ENCODE measurements at regions not wholly inside any gene's neighbourhood (a gene's known extent, or its start where the extent isn't known, plus 50 kb on each side); places are given as distances from the start of the nearest gene placed in this dataset.

- Histone ChIP-seq H3K4me3 (ENCODE audit: low read depth in 1 of 2, low read length in 2 of 2) (no peak overlapping the region), H3K9me3 (ENCODE audit: control insufficient read depth in 1 of 2, low read length in 2 of 2) (no peaks in the 10 kb centered on the region), H3K27me3 (ENCODE audit: low read depth, low read length) (no peaks in the 10 kb centered on the region), H3K4me1 (ENCODE audit: control insufficient read depth in 1 of 2, insufficient read depth in 2 of 2, low read length in 2 of 2) (peaks cover 0 to 13% of the 10 kb centered on the region in 2 donors), H3K27ac (ENCODE audit: low read length) (no peak overlapping the region), H3K36me3 (ENCODE audit: control insufficient read depth in 1 of 2, insufficient read depth in 2 of 2, low read length in 2 of 2) (no peaks in the 10 kb centered on the region)
Observed at GRCh38 chr15:95996494-95996893, 334.0 kb upstream of the NR2F2 start.

DNA sequence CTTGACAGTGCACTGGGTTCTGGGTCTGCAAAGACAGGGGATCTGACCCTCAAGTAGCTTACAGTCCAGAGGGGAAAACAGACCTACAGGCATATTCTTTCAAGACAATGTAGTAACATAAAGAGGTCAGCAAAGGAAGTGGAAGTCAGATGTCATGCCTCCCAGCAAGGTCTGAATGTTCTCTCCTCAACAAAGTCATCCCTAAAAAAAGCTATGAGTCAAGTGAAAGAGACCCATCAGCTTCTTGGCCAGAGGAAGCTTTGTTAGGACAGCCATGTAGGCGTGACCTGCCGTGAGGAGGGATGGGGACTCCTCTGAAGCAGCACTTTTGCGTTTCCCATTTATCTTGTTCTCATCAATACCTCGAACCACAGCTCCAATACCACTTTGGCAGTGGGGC lies 331.6 kb upstream of the NR2F2 start:
- H3K4me3 ChIP-seq (ENCODE audit: low read depth in 1 of 2, low read length in 2 of 2) = no peak overlapping the region
- no peaks in the 10 kb centered on the region for H3K36me3 ChIP-seq (ENCODE audit: control insufficient read depth in 1 of 2, insufficient read depth in 2 of 2, low read length in 2 of 2)

GRCh38 chr15:96002890-96003859 lies 327.3 kb upstream of the NR2F2 start:
- H3K36me3 ChIP-seq (ENCODE audit: control insufficient read depth in 1 of 2, insufficient read depth in 2 of 2, low read length in 2 of 2) = no peaks in the 10 kb centered on the region
- no peaks in the 10 kb centered on the region for H3K4me1 ChIP-seq (ENCODE audit: control insufficient read depth in 1 of 2, insufficient read depth in 2 of 2, low read length in 2 of 2)
- no peak overlapping the region for H3K27ac ChIP-seq (ENCODE audit: low read length)
- no peaks in the 10 kb centered on the region for H3K27me3 ChIP-seq (ENCODE audit: low read depth, low read length)
- no peaks in the 10 kb centered on the region for H3K9me3 ChIP-seq (ENCODE audit: control insufficient read depth in 1 of 2, low read length in 2 of 2)
- H3K4me3 ChIP-seq (ENCODE audit: low read depth in 1 of 2, low read length in 2 of 2) = no peak overlapping the region

More for the DNA sequence above, 331.6 kb upstream of the NR2F2 start:
- Histone ChIP-seq H3K27ac (ENCODE audit: low read length) (no peak overlapping the region), H3K27me3 (ENCODE audit: low read depth, low read length) (no peaks in the 10 kb centered on the region), H3K9me3 (ENCODE audit: control insufficient read depth in 1 of 2, low read length in 2 of 2) (no peaks in the 10 kb centered on the region), H3K4me1 (ENCODE audit: control insufficient read depth in 1 of 2, insufficient read depth in 2 of 2, low read length in 2 of 2) (peaks cover 0 to 13% of the 10 kb centered on the region in 2 donors)

- Histone ChIP-seq H3K27ac (ENCODE audit: low read length) (no peak overlapping the region), H3K4me3 (ENCODE audit: low read depth in 1 of 2, low read length in 2 of 2) (no peak overlapping the region), H3K4me1 (ENCODE audit: control insufficient read depth in 1 of 2, insufficient read depth in 2 of 2, low read length in 2 of 2) (no peaks in the 10 kb centered on the region), H3K36me3 (ENCODE audit: control insufficient read depth in 1 of 2, insufficient read depth in 2 of 2, low read length in 2 of 2) (no peaks in the 10 kb centered on the region), H3K9me3 (ENCODE audit: control insufficient read depth in 1 of 2, low read length in 2 of 2) (no peaks in the 10 kb centered on the region), H3K27me3 (ENCODE audit: low read depth, low read length) (no peaks in the 10 kb centered on the region)
Observed at GRCh38 chr15:96005906-96006305, 324.6 kb upstream of the NR2F2 start.

DNA sequence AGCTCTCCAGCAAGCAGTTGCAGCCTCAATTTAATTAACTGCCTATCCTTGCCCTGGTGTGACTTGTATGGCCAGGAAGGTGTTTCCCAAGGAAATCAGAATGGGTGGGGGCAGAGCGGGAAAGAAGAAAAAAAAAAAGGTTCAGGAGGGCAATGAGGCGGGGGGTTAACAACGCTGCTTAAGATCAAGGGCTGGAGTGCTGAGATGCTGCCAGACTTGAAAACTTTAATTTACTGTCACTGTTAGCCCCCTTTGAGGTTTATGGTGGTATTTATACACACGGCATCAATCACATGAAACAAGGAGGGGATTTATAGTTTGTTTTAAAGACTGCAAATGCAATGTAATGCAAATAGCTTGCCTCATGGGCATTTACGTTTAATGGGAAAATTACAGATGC lies 319.4 kb upstream of the NR2F2 start:
- H3K4me3 ChIP-seq (ENCODE audit: low read depth in 1 of 2, low read length in 2 of 2) = no peak overlapping the region
- no peaks in the 10 kb centered on the region for H3K4me1 ChIP-seq (ENCODE audit: control insufficient read depth in 1 of 2, insufficient read depth in 2 of 2, low read length in 2 of 2)
- H3K36me3 ChIP-seq (ENCODE audit: control insufficient read depth in 1 of 2, insufficient read depth in 2 of 2, low read length in 2 of 2) = no peaks in the 10 kb centered on the region
- H3K9me3 ChIP-seq (ENCODE audit: control insufficient read depth in 1 of 2, low read length in 2 of 2) = no peaks in the 10 kb centered on the region
- H3K27me3 ChIP-seq (ENCODE audit: low read depth, low read length) = no peaks in the 10 kb centered on the region
- no peak overlapping the region for H3K27ac ChIP-seq (ENCODE audit: low read length)

DNA sequence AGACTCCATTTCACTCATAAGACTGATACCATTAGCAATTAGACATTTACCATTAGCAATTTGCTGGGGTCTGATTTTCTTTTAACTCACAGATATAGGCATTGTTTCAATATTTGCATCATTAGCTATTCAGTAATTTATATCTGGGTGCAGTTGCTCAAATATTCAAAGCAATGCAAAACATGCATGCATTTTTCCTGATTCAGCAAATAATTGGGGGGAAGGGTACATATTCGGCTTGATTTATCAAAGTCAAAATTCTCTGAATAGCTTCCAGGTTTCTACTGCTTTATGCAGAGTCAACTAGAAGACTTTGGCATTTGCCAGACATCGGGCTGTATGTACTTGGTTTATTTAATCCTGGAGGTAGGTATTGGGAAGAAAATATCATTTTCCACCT lies 315.6 kb upstream of the NR2F2 start:
- Histone ChIP-seq H3K27ac (ENCODE audit: low read length) (no peak overlapping the region), H3K9me3 (ENCODE audit: control insufficient read depth in 1 of 2, low read length in 2 of 2) (no peaks in the 10 kb centered on the region), H3K27me3 (ENCODE audit: low read depth, low read length) (no peaks in the 10 kb centered on the region), H3K4me3 (ENCODE audit: low read depth in 1 of 2, low read length in 2 of 2) (no peak overlapping the region), H3K36me3 (ENCODE audit: control insufficient read depth in 1 of 2, insufficient read depth in 2 of 2, low read length in 2 of 2) (no peaks in the 10 kb centered on the region), H3K4me1 (ENCODE audit: control insufficient read depth in 1 of 2, insufficient read depth in 2 of 2, low read length in 2 of 2) (no peaks in the 10 kb centered on the region)

- H3K27me3 ChIP-seq (ENCODE audit: low read depth, low read length) = no peaks in the 10 kb centered on the region
- no peak overlapping the region for H3K27ac ChIP-seq (ENCODE audit: low read length)
Observed at GRCh38 chr15:96019114-96019513, 311.4 kb upstream of the NR2F2 start.

DNA sequence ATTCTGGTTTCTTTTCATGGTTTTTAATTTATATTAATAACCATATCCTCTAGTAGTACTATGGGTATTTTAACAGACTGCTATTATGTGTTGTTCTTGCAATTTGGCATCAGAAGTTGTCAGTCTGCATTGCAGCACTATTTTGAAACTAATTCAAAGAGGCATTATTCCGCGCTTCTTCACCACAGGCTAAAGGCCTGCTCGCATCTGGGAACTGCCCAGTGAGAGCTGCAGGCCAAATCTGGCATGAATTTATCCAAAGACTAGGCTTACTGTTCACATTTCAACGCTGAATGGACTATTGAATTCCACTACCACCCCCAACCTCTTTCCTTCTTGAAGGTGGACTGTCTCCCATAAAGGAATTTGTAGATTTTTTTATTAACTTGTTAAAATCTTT lies 310.4 kb upstream of the NR2F2 start:
- no peak overlapping the region for H3K4me3 ChIP-seq (ENCODE audit: low read depth in 1 of 2, low read length in 2 of 2)
- H3K4me1 ChIP-seq (ENCODE audit: control insufficient read depth in 1 of 2, insufficient read depth in 2 of 2, low read length in 2 of 2) = no peaks in the 10 kb centered on the region
- no peak overlapping the region for H3K27ac ChIP-seq (ENCODE audit: low read length)
- no peaks in the 10 kb centered on the region for H3K27me3 ChIP-seq (ENCODE audit: low read depth, low read length)
- H3K36me3 ChIP-seq (ENCODE audit: control insufficient read depth in 1 of 2, insufficient read depth in 2 of 2, low read length in 2 of 2) = no peaks in the 10 kb centered on the region
- H3K9me3 ChIP-seq (ENCODE audit: control insufficient read depth in 1 of 2, low read length in 2 of 2) = no peaks in the 10 kb centered on the region

More at GRCh38 chr15:96019114-96019513, 311.4 kb upstream of the NR2F2 start:
- Histone ChIP-seq H3K36me3 (ENCODE audit: control insufficient read depth in 1 of 2, insufficient read depth in 2 of 2, low read length in 2 of 2) (no peaks in the 10 kb centered on the region), H3K4me3 (ENCODE audit: low read depth in 1 of 2, low read length in 2 of 2) (no peak overlapping the region), H3K9me3 (ENCODE audit: control insufficient read depth in 1 of 2, low read length in 2 of 2) (no peaks in the 10 kb centered on the region), H3K4me1 (ENCODE audit: control insufficient read depth in 1 of 2, insufficient read depth in 2 of 2, low read length in 2 of 2) (no peaks in the 10 kb centered on the region)

- no peak overlapping the region for H3K4me3 ChIP-seq (ENCODE audit: low read depth in 1 of 2, low read length in 2 of 2)
- H3K36me3 ChIP-seq (ENCODE audit: control insufficient read depth in 1 of 2, insufficient read depth in 2 of 2, low read length in 2 of 2) = no peaks in the 10 kb centered on the region
- no peaks in the 10 kb centered on the region for H3K4me1 ChIP-seq (ENCODE audit: control insufficient read depth in 1 of 2, insufficient read depth in 2 of 2, low read length in 2 of 2)
- no peaks in the 10 kb centered on the region for H3K9me3 ChIP-seq (ENCODE audit: control insufficient read depth in 1 of 2, low read length in 2 of 2)
- H3K27ac ChIP-seq (ENCODE audit: low read length) = no peak overlapping the region
- H3K27me3 ChIP-seq (ENCODE audit: low read depth, low read length) = no peaks in the 10 kb centered on the region
Observed at GRCh38 chr15:96020797-96021196, 309.7 kb upstream of the NR2F2 start.

GRCh38 chr15:96023081-96023480 lies 307.4 kb upstream of the NR2F2 start:
- no peaks in the 10 kb centered on the region for H3K27me3 ChIP-seq (ENCODE audit: low read depth, low read length)
- H3K4me3 ChIP-seq (ENCODE audit: low read depth in 1 of 2, low read length in 2 of 2) = no peak overlapping the region
- no peak overlapping the region for H3K27ac ChIP-seq (ENCODE audit: low read length)
- no peaks in the 10 kb centered on the region for H3K9me3 ChIP-seq (ENCODE audit: control insufficient read depth in 1 of 2, low read length in 2 of 2)
- H3K4me1 ChIP-seq (ENCODE audit: control insufficient read depth in 1 of 2, insufficient read depth in 2 of 2, low read length in 2 of 2) = no peaks in the 10 kb centered on the region
- no peaks in the 10 kb centered on the region for H3K36me3 ChIP-seq (ENCODE audit: control insufficient read depth in 1 of 2, insufficient read depth in 2 of 2, low read length in 2 of 2)

- Histone ChIP-seq H3K27me3 (ENCODE audit: low read depth, low read length) (no peaks in the 10 kb centered on the region), H3K36me3 (ENCODE audit: control insufficient read depth in 1 of 2, insufficient read depth in 2 of 2, low read length in 2 of 2) (no peaks in the 10 kb centered on the region), H3K27ac (ENCODE audit: low read length) (no peak overlapping the region), H3K4me1 (ENCODE audit: control insufficient read depth in 1 of 2, insufficient read depth in 2 of 2, low read length in 2 of 2) (no peaks in the 10 kb centered on the region), H3K9me3 (ENCODE audit: control insufficient read depth in 1 of 2, low read length in 2 of 2) (no peaks in the 10 kb centered on the region), H3K4me3 (ENCODE audit: low read depth in 1 of 2, low read length in 2 of 2) (no peak overlapping the region)
Observed at GRCh38 chr15:96027501-96027900, 303.0 kb upstream of the NR2F2 start.

GRCh38 chr15:96028620-96029019 lies 301.9 kb upstream of the NR2F2 start:
- Histone ChIP-seq H3K4me3 (ENCODE audit: low read depth in 1 of 2, low read length in 2 of 2) (no peak overlapping the region), H3K4me1 (ENCODE audit: control insufficient read depth in 1 of 2, insufficient read depth in 2 of 2, low read length in 2 of 2) (no peaks in the 10 kb centered on the region), H3K9me3 (ENCODE audit: control insufficient read depth in 1 of 2, low read length in 2 of 2) (no peaks in the 10 kb centered on the region), H3K27me3 (ENCODE audit: low read depth, low read length) (no peaks in the 10 kb centered on the region), H3K27ac (ENCODE audit: low read length) (no peak overlapping the region), H3K36me3 (ENCODE audit: control insufficient read depth in 1 of 2, insufficient read depth in 2 of 2, low read length in 2 of 2) (no peaks in the 10 kb centered on the region)
